ENCODE measurements at regions not wholly inside any gene's neighbourhood (a gene's known extent, or its start where the extent isn't known, plus 50 kb on each side); places are given as distances from the start of the nearest gene placed in this dataset.

GRCh38 chr15:47570451-47570850 lies 146.9 kb upstream of the SEMA6D start:
- CTCF ChIA-PET, result no interaction called here
- 56% methylated on average over 4 of the region's 4 CpGs for WGBS (ENCODE audit: insufficient coverage, insufficient replicate concordance, low lambda C conversion rate, missing lambda C conversion rate)
- SMC1A ChIA-PET (ENCODE audit: uncharacterized antibody, unreplicated experiment), result no interaction called here
- H4K20me1 ChIP-seq (ENCODE audit: control insufficient read depth, insufficient read depth), result no peaks in the 10 kb centered on the region
- no peaks in the 10 kb centered on the region for H3K27me3 ChIP-seq (replicated peaks in 1 of 2; ENCODE audit: control insufficient read depth in 2 of 2, insufficient read depth in 2 of 2, low read length in 1 of 2)
- FAIRE-seq (no peak), DNase-seq (ENCODE audit: low read depth, low spot score) (no peak), ATAC-seq (no peak)
- H3K4me3 ChIP-seq, result no peak overlapping the region
- in situ Hi-C loops (cut with MboI) (no loop called here), intact Hi-C loops (cut with micrococcal nuclease; ENCODE audit: unreplicated experiment) (no loop called here)
- TF ChIP-seq STAT1 (conservative IDR thresholded peaks at IDR 0.05) (no peak), ZNF622 (IDR thresholded peaks at IDR 0.05) (no peak), TCF12 (IDR thresholded peaks at IDR 0.05; ENCODE audit: low read depth, low read length) (no peak)
- H3K36me3 ChIP-seq (ENCODE audit: control insufficient read depth in 2 of 2, insufficient read depth in 2 of 2, low read length in 1 of 2), result no peaks in the 10 kb centered on the region
- H3K27ac ChIP-seq (ENCODE audit: control insufficient read depth, insufficient read depth), result no peak overlapping the region
- no TSS peak for BruUV-seq (replicated peaks)
- no peaks in the 10 kb centered on the region for H3K4me1 ChIP-seq (ENCODE audit: control insufficient read depth, insufficient read depth, low read length)
- H3K4me2 ChIP-seq (ENCODE audit: control insufficient read depth, insufficient read depth), result no peak overlapping the region
- H3K79me2 ChIP-seq (ENCODE audit: control insufficient read depth, insufficient read depth, low read length), result no peaks in the 10 kb centered on the region
- RAD21 ChIA-PET (ENCODE audit: unreplicated experiment), result no interaction called here
- H3K9ac ChIP-seq (ENCODE audit: control insufficient read depth, insufficient read depth, low read length), result no peak overlapping the region
- H3K9me3 ChIP-seq (replicated peaks; ENCODE audit: control insufficient read depth, insufficient read depth, low read length), result no peaks in the 10 kb centered on the region
- POLR2A ChIA-PET, result no interaction called here
- H2AFZ ChIP-seq (ENCODE audit: control insufficient read depth, low read depth, low read length), result no peak overlapping the region

GRCh38 chr15:47570881-47571640 lies 146.2 kb upstream of the SEMA6D start:
- POLR2A ChIA-PET, result no interaction called here
- in situ Hi-C loops (cut with MboI), result no loop called here
- TF ChIP-seq IKZF2 (IDR thresholded peaks at IDR 0.05) (no peak), SMC3 (IDR thresholded peaks at IDR 0.05; ENCODE audit: borderline replicate concordance, low read length) (no peak), CREM (IDR thresholded peaks at IDR 0.05; ENCODE audit: low read depth) (no peak), LARP7 (IDR thresholded peaks at IDR 0.05) (no peak), ATF3 (IDR thresholded peaks at IDR 0.05; ENCODE audit: borderline replicate concordance, extremely low read depth, low read depth, low read length) (no peak), MTA2 (IDR thresholded peaks at IDR 0.05; ENCODE audit: low read depth) (no peak), USF2 (IDR thresholded peaks at IDR 0.05; ENCODE audit: borderline replicate concordance, low read depth, low read length) (no peak), POLR2A (IDR thresholded peaks at IDR 0.05; ENCODE audit: low read depth, low read length) (no peak), ZNF207 (IDR thresholded peaks at IDR 0.05; ENCODE audit: borderline replicate concordance) (no peak), PRDM15 (CRISPR knock-in tag; IDR thresholded peaks at IDR 0.05) (no peak), GABPA (IDR thresholded peaks at IDR 0.05; ENCODE audit: low read depth) (no peak)

More at GRCh38 chr15:47570881-47571640, 146.2 kb upstream of the SEMA6D start:
- H3K9ac ChIP-seq (ENCODE audit: control insufficient read depth, insufficient read depth, low read length), result no peak overlapping the region
- no peak overlapping the region for H3K4me2 ChIP-seq (ENCODE audit: control insufficient read depth, insufficient read depth)
- no peaks in the 10 kb centered on the region for H3K27me3 ChIP-seq (replicated peaks in 1 of 2; ENCODE audit: control insufficient read depth in 2 of 2, insufficient read depth in 2 of 2, low read length in 1 of 2)
- H4K20me1 ChIP-seq (ENCODE audit: control insufficient read depth, insufficient read depth), result no peaks in the 10 kb centered on the region
- H3K36me3 ChIP-seq (ENCODE audit: control insufficient read depth in 2 of 2, insufficient read depth in 2 of 2, low read length in 1 of 2), result no peaks in the 10 kb centered on the region
- BruUV-seq (replicated peaks), result no TSS peak
- intact Hi-C loops (cut with micrococcal nuclease; ENCODE audit: unreplicated experiment), result no loop called here
- WGBS (ENCODE audit: insufficient coverage, insufficient replicate concordance, low lambda C conversion rate, missing lambda C conversion rate), result 42% methylated on average over 4 of the region's 4 CpGs
- FAIRE-seq, result no peak
- no peaks in the 10 kb centered on the region for H3K4me1 ChIP-seq (ENCODE audit: control insufficient read depth, insufficient read depth, low read length)
- ChIA-PET SMC1A (ENCODE audit: uncharacterized antibody, unreplicated experiment) (no interaction called here), RAD21 (ENCODE audit: unreplicated experiment) (no interaction called here), CTCF (no interaction called here)
- no peak overlapping the region for H3K27ac ChIP-seq (ENCODE audit: control insufficient read depth, insufficient read depth)
- H3K9me3 ChIP-seq (replicated peaks; ENCODE audit: control insufficient read depth, insufficient read depth, low read length), result no peaks in the 10 kb centered on the region
- no peak overlapping the region for H2AFZ ChIP-seq (ENCODE audit: control insufficient read depth, low read depth, low read length)
- H3K4me3 ChIP-seq, result no peak overlapping the region
- ATAC-seq, result no peak
- no peaks in the 10 kb centered on the region for H3K79me2 ChIP-seq (ENCODE audit: control insufficient read depth, insufficient read depth, low read length)
- DNase-seq (ENCODE audit: low read depth, low spot score), result no peak

All from GM12878 (cell line).